Neural crest cell (in vitro differentiated cells): ENCODE measurements at regions not wholly inside any gene's neighbourhood (a gene's known extent, or its start where the extent isn't known, plus 50 kb on each side); places are given as distances from the start of the nearest gene placed in this dataset.

ENCODE experiments used
- DNase-seq: peaks from one replicate; pipeline ENCODE4 v3.0.0; 2021; ENCODE audit warnings: low read depth, mixed read lengths, low spot score
- H3K27ac Mint-ChIP-seq: one replicate; pipeline ENCODE4 v1.8.0; 2021; ENCODE audit warnings: mild to moderate bottlenecking, mixed read lengths; ENCODE audit not compliant: unreplicated experiment
- H3K27me3 Mint-ChIP-seq: 2 replicates; pipeline ENCODE4 v1.8.0; 2021; ENCODE audit warnings: low read depth, mild to moderate bottlenecking, mixed read lengths
- H3K36me3 Mint-ChIP-seq: 2 replicates; pipeline ENCODE4 v1.8.0; 2021; ENCODE audit warnings: low read depth, mild to moderate bottlenecking, mixed read lengths
- H3K4me1 Mint-ChIP-seq: 2 replicates; pipeline ENCODE4 v1.8.0; 2021; ENCODE audit warnings: mixed read lengths
- H3K4me3 Mint-ChIP-seq: one replicate; pipeline ENCODE4 v1.8.0; 2021; ENCODE audit warnings: mild to moderate bottlenecking, mixed read lengths
- H3K9me3 Mint-ChIP-seq: 2 replicates; pipeline ENCODE4 v1.8.0; 2021; ENCODE audit warnings: mixed read lengths
- TF ChIP-seq, protein P1 (sequence below): fragments of 200-600 bp; sonication (generic); conservative IDR thresholded peaks from 2 replicates; pipeline ENCODE4 v1.5.0; 2021; ENCODE audit warnings: antibody characterized with exemption, mild to moderate bottlenecking

DNA sequence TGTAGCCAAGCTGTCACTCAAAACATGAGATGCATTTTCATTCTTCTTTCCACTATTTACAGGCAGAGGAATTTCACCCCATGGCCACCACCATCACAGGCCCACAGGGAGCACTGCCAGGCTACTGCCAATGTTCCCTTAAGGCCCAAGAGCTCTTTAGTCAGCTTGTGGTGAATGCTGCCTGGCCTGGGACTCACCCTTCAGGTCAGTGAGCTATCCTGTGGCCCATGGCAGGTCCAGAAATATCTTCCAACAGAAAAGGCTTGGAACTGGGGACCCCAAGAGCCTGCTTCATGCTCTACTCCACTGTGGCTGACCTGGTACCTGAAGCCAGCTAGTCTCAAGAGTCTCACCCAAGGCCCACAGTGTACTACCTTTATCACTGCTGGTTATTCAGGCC is 1518.7 kb upstream of the CDH9 start:
- Mint-ChIP-seq H3K9me3 (peaks cover 12% of the 10 kb centered on the region), H3K4me3 (no peak overlapping the region), H3K27ac (no peak overlapping the region), H3K36me3 (no peaks in the 10 kb centered on the region), H3K4me1 (no peaks in the 10 kb centered on the region), H3K27me3 (no peaks in the 10 kb centered on the region)
- no peak for DNase-seq
- TF ChIP-seq, protein P1, sequence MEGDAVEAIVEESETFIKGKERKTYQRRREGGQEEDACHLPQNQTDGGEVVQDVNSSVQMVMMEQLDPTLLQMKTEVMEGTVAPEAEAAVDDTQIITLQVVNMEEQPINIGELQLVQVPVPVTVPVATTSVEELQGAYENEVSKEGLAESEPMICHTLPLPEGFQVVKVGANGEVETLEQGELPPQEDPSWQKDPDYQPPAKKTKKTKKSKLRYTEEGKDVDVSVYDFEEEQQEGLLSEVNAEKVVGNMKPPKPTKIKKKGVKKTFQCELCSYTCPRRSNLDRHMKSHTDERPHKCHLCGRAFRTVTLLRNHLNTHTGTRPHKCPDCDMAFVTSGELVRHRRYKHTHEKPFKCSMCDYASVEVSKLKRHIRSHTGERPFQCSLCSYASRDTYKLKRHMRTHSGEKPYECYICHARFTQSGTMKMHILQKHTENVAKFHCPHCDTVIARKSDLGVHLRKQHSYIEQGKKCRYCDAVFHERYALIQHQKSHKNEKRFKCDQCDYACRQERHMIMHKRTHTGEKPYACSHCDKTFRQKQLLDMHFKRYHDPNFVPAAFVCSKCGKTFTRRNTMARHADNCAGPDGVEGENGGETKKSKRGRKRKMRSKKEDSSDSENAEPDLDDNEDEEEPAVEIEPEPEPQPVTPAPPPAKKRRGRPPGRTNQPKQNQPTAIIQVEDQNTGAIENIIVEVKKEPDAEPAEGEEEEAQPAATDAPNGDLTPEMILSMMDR = no peak

GRCh38 chr5:28549588-28549987 is 1511.2 kb upstream of the CDH9 start:
- no peak overlapping the region for H3K27ac Mint-ChIP-seq
- TF ChIP-seq, protein P1 = no peak

DNA sequence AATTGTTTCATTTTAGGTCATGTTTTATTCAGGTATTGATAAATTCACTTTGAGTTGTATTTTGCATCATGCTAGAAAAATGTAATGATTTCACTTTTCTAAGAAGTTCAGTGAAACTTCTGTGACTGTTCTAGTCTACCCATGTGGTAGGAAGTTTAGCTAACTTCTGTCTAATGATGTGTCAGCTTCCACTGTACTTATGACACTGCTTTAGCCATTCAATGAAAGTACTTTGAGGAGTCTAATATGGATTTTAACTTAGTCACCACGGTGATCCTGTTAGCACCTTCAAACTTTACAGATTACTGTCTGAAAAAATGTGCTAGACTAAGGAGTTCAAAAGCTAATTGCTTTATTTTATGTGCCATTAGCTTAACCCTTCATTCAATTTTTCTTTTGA is 1510.5 kb upstream of the CDH9 start:
- H3K4me1 Mint-ChIP-seq = no peaks in the 10 kb centered on the region
- H3K9me3 Mint-ChIP-seq = peaks cover 10% of the 10 kb centered on the region
- no peaks in the 10 kb centered on the region for H3K36me3 Mint-ChIP-seq
- DNase-seq = no peak
- no peaks in the 10 kb centered on the region for H3K27me3 Mint-ChIP-seq
- no peak overlapping the region for H3K27ac Mint-ChIP-seq
- TF ChIP-seq, protein P1 = no peak
- H3K4me3 Mint-ChIP-seq = no peak overlapping the region

More at GRCh38 chr5:28549588-28549987, 1511.2 kb upstream of the CDH9 start:
- Mint-ChIP-seq H3K4me3 (no peak overlapping the region), H3K4me1 (no peaks in the 10 kb centered on the region), H3K9me3 (peaks cover 10% of the 10 kb centered on the region), H3K36me3 (no peaks in the 10 kb centered on the region), H3K27me3 (no peaks in the 10 kb centered on the region)
- no peak for DNase-seq

GRCh38 chr5:28544501-28544900 is 1506.1 kb upstream of the CDH9 start:
- TF ChIP-seq, protein P1 = no peak

DNA sequence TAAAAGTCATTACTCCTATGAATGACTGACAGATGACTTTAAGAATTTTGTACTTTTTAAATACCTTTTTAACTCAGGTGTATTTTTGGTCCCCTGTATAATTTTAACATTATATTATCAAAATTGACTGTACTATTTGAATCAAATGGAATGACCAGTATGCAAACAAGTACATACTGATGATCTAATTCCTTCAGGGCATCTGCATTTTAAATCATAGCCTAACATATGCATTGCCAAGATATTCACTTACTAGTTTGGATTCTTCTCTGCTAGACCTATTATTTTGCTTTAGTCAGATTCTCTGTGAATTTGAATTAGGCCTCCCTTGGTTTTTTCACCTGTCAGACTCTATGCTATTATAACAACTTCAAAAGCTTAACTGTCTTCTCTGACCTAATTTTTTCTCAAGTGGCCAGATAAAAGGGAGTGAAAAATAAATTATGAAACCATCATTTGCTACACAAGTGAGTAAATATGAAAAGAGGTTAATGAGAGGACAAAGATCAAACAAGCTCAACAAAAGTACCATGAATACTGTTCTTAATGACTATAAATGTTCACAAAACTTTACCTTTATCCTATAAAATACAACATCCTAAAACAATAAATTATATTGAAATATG is 1505.2 kb upstream of the CDH9 start:
- TF ChIP-seq, protein P1 = no peak
- no peaks in the 10 kb centered on the region for H3K4me1 Mint-ChIP-seq

More at GRCh38 chr5:28544501-28544900, 1506.1 kb upstream of the CDH9 start:
- Mint-ChIP-seq H3K4me3 (no peak overlapping the region), H3K4me1 (no peaks in the 10 kb centered on the region), H3K9me3 (peaks cover 3% of the 10 kb centered on the region), H3K27me3 (no peaks in the 10 kb centered on the region), H3K36me3 (no peaks in the 10 kb centered on the region), H3K27ac (no peak overlapping the region)
- no peak for DNase-seq

More for the DNA sequence above, 1505.2 kb upstream of the CDH9 start:
- peaks cover 2% of the 10 kb centered on the region for H3K9me3 Mint-ChIP-seq
- no peaks in the 10 kb centered on the region for H3K36me3 Mint-ChIP-seq
- DNase-seq = no peak
- H3K27ac Mint-ChIP-seq = no peak overlapping the region
- H3K27me3 Mint-ChIP-seq = no peaks in the 10 kb centered on the region
- no peak overlapping the region for H3K4me3 Mint-ChIP-seq
